Kidney epithelial cell (primary cell): ENCODE measurements at regions not wholly inside any gene's neighbourhood (a gene's known extent, or its start where the extent isn't known, plus 50 kb on each side); places are given as distances from the start of the nearest gene placed in this dataset.

ENCODE experiments used
- DNase-seq: peaks from one replicate; pipeline ENCODE4 v3.0.0-alpha.2; 2010; ENCODE audit warnings: low read depth
- H3K27me3 ChIP-seq: 2 replicates; pipeline ENCODE4 v1.6.0; 2011; ENCODE audit warnings: low read length; ENCODE audit not compliant: control insufficient read depth, insufficient read depth
- H3K36me3 ChIP-seq: 2 replicates; pipeline ENCODE4 v1.5.1; 2011; ENCODE audit warnings: low read length; ENCODE audit not compliant: control insufficient read depth, insufficient read depth
- H3K4me3 ChIP-seq: 2 replicates; pipeline ENCODE4 v1.5.1; 2011; ENCODE audit warnings: low read depth, mild to moderate bottlenecking, control low read depth, low read length
- CTCF ChIP-seq: IDR thresholded peaks from 2 replicates; pipeline ENCODE4 v1.5.1; 2011; ENCODE audit warnings: mild to moderate bottlenecking, moderate library complexity, low read length, control low read depth, inconsistent platforms; ENCODE audit not compliant: insufficient read depth, poor library complexity, severe bottlenecking

- no peaks in the 10 kb centered on the region for H3K36me3 ChIP-seq
- no peak for TF ChIP-seq CTCF
- no peak overlapping the region for H3K4me3 ChIP-seq
- H3K27me3 ChIP-seq: no peaks in the 10 kb centered on the region
- no peak for DNase-seq
Observed at GRCh38 chr19:31693933-31694269, 344.7 kb upstream of the TSHZ3 start.

- Histone ChIP-seq H3K36me3 (no peaks in the 10 kb centered on the region), H3K27me3 (no peaks in the 10 kb centered on the region), H3K4me3 (no peak overlapping the region)
- no peak for TF ChIP-seq CTCF
- no peak for DNase-seq
Observed at GRCh38 chr19:31694761-31695160, 345.5 kb upstream of the TSHZ3 start.

- no peak for TF ChIP-seq CTCF
- no peak for DNase-seq
- H3K36me3 ChIP-seq: no peaks in the 10 kb centered on the region
- no peaks in the 10 kb centered on the region for H3K27me3 ChIP-seq
- H3K4me3 ChIP-seq: no peak overlapping the region
Observed at GRCh38 chr19:31699421-31699820, 350.2 kb upstream of the TSHZ3 start.

GRCh38 chr19:31701146-31701545 lies 351.9 kb upstream of the TSHZ3 start:
- Histone ChIP-seq H3K4me3 (no peak overlapping the region), H3K36me3 (no peaks in the 10 kb centered on the region), H3K27me3 (no peaks in the 10 kb centered on the region)
- TF ChIP-seq CTCF: no peak
- DNase-seq: no peak

- no peak for TF ChIP-seq CTCF
- no peak overlapping the region for H3K4me3 ChIP-seq
- DNase-seq: no peak
- no peaks in the 10 kb centered on the region for H3K36me3 ChIP-seq
- H3K27me3 ChIP-seq: no peaks in the 10 kb centered on the region
Observed at GRCh38 chr19:31705656-31706055, 356.4 kb upstream of the TSHZ3 start.

GRCh38 chr19:31706131-31706530 lies 356.9 kb upstream of the TSHZ3 start:
- Histone ChIP-seq H3K4me3 (no peak overlapping the region), H3K27me3 (no peaks in the 10 kb centered on the region), H3K36me3 (no peaks in the 10 kb centered on the region)
- no peak for TF ChIP-seq CTCF
- no peak for DNase-seq
